SK-N-SH (cell line): ENCODE measurements at regions not wholly inside any gene's neighbourhood (a gene's known extent, or its start where the extent isn't known, plus 50 kb on each side); places are given as distances from the start of the nearest gene placed in this dataset.

Experiments
- CTCF ChIA-PET: fragments of 300-600, 350-600 bp; formaldehyde crosslinking; extraction: SDS; loops from one replicate; lab custom pipeline; 2021; lab: Yijun Ruan, JAX
- POLR2A ChIA-PET: fragments of 350-600 bp; sonication (Branson Sonifier 250); formaldehyde crosslinking; extraction: SDS; loops from one replicate; lab custom pipeline; 2020; ENCODE audit warnings: antibody characterized with exemption, inconsistent platforms; lab: Yijun Ruan, JAX
- DNase-seq: peaks from one replicate; pipeline ENCODE4 v3.0.0; 2012
- H2AFZ ChIP-seq: fragments of 200-600 bp; sonication (generic); 2 replicates; pipeline ENCODE4 v1.8.1; 2016; ENCODE audit warnings: antibody characterized with exemption, mild to moderate bottlenecking, low read depth
- H3F3A ChIP-seq: fragments of 200-600 bp; sonication (generic); replicated peaks from 2 replicates; pipeline ENCODE3; 2016; ENCODE audit warnings: antibody characterized with exemption, mild to moderate bottlenecking; ENCODE audit not compliant: insufficient read depth
- H3K27ac ChIP-seq, 2 experiments: fragments of 200-500 bp in 1 of 2; fragments of 200-600 bp in 1 of 2; sonication (Bioruptor generic) in 1 of 2; sonication (generic), shearing (Covaris generic) in 1 of 2; 2 replicates each; pipeline versions ENCODE4 v1.5.1 to v1.6.1; 2014 to 2016; ENCODE audit warnings: low read depth in 2 of 2, inconsistent platforms in 1 of 2, low read length in 1 of 2, mild to moderate bottlenecking in 1 of 2, mixed read lengths in 1 of 2
- H3K27me3 ChIP-seq: fragments of 200-600 bp; sonication (generic), shearing (Covaris generic); 2 replicates; pipeline ENCODE4 v1.6.1; 2016; ENCODE audit warnings: mixed run types; ENCODE audit not compliant: insufficient read depth
- H3K36me3 ChIP-seq, 2 experiments: fragments of 200-500 bp in 1 of 2; fragments of 200-600 bp in 1 of 2; sonication (Bioruptor generic) in 1 of 2; sonication (generic) in 1 of 2; replicated peaks in 1 of 2; 2 replicates each; pipeline versions ENCODE3 to v1.5.1; 2014 to 2016; ENCODE audit warnings: low read length in 1 of 2, mild to moderate bottlenecking in 1 of 2; ENCODE audit not compliant: insufficient read depth in 2 of 2, control insufficient read depth in 1 of 2
- H3K4me1 ChIP-seq, 2 experiments: fragments of 200-500 bp in 1 of 2; fragments of 200-600 bp in 1 of 2; sonication (Bioruptor generic) in 1 of 2; sonication (generic), shearing (Covaris generic) in 1 of 2; 2 replicates each; pipeline versions ENCODE4 v1.5.1 to v1.6.1; 2014 to 2016; ENCODE audit warnings: low read depth in 1 of 2, low read length in 1 of 2, mixed run types in 1 of 2; ENCODE audit not compliant: insufficient read depth in 2 of 2, control insufficient read depth in 1 of 2
- H3K4me2 ChIP-seq: fragments of 200-600 bp; sonication (generic), shearing (Covaris generic); 2 replicates; pipeline ENCODE4 v1.6.1; 2017; ENCODE audit warnings: mixed run types
- H3K4me3 ChIP-seq, 2 experiments: fragments of 200-500 bp in 1 of 2; fragments of 200-600 bp in 1 of 2; sonication (Bioruptor generic) in 1 of 2; sonication (generic), shearing (Covaris generic) in 1 of 2; 2 replicates each; pipeline versions ENCODE4 v1.5.1 to v1.8.1; 2014 to 2016; ENCODE audit warnings: low read depth in 2 of 2, inconsistent platforms in 1 of 2, low read length in 1 of 2, mild to moderate bottlenecking in 1 of 2, mixed read lengths in 1 of 2, moderate library complexity in 1 of 2
- H3K79me2 ChIP-seq: fragments of 200-600 bp; sonication (generic); 2 replicates; pipeline ENCODE4 v1.8.1; 2017; ENCODE audit warnings: mild to moderate bottlenecking; ENCODE audit not compliant: insufficient read depth
- H3K9ac ChIP-seq: fragments of 200-600 bp; sonication (generic); 2 replicates; pipeline ENCODE4 v1.6.1; 2017; ENCODE audit warnings: mixed run types
- H3K9me2 ChIP-seq: fragments of 200-600 bp; sonication (generic); 2 replicates; pipeline ENCODE4 v1.6.1; 2017; ENCODE audit warnings: mixed run types
- H3K9me3 ChIP-seq: fragments of 200-600 bp; sonication (generic); 2 replicates; pipeline ENCODE4 v1.6.1; 2017; ENCODE audit warnings: mixed run types, mild to moderate bottlenecking, moderate library complexity
- H4K20me1 ChIP-seq: fragments of 200-600 bp; sonication (generic); 2 replicates; pipeline ENCODE4 v1.6.1; 2017; ENCODE audit warnings: mild to moderate bottlenecking, mixed run types; ENCODE audit not compliant: insufficient read depth
- CHD2 ChIP-seq: fragments of 150-350 bp; IDR thresholded peaks from 2 replicates; pipeline ENCODE4 v1.6.1; 2018; ENCODE audit warnings: low read length; ENCODE audit not compliant: partially characterized antibody
- EP300 ChIP-seq, 2 experiments: IDR thresholded peaks; 2 replicates each; pipeline versions ENCODE4 v1.4.0 to v1.6.1; 2012; ENCODE audit warnings: borderline replicate concordance in 1 of 2, low read depth in 1 of 2, low read length in 1 of 2
- EZH2phosphoT487 ChIP-seq: fragments of 200-600 bp; sonication (generic); IDR thresholded peaks from 2 replicates; pipeline ENCODE4 v1.6.1; 2017; ENCODE audit warnings: low read depth, mixed run types, mild to moderate bottlenecking, antibody characterized with exemption, moderate library complexity, borderline replicate concordance
- FOSL2 ChIP-seq: IDR thresholded peaks from 2 replicates; pipeline ENCODE4 v1.4.0; 2012; ENCODE audit warnings: low read depth, mild to moderate bottlenecking, moderate library complexity, borderline replicate concordance
- GABPA ChIP-seq: IDR thresholded peaks from 2 replicates; pipeline ENCODE4 v1.4.0; 2012; ENCODE audit warnings: low read depth, mild to moderate bottlenecking
- IRF3 ChIP-seq: fragments of 150-350 bp; IDR thresholded peaks from 2 replicates; pipeline ENCODE4 v1.6.1; 2016; ENCODE audit warnings: mild to moderate bottlenecking, low read depth, low read length
- JUND ChIP-seq: IDR thresholded peaks from 2 replicates; pipeline ENCODE4 v1.4.0; 2012
- MAX ChIP-seq: IDR thresholded peaks from 2 replicates; pipeline ENCODE4 v1.4.0; 2012; ENCODE audit warnings: low read depth
- MEF2A ChIP-seq: IDR thresholded peaks from 2 replicates; pipeline ENCODE4 v1.4.0; 2012; ENCODE audit warnings: low read depth, borderline replicate concordance
- MXI1 ChIP-seq: IDR thresholded peaks from 2 replicates; pipeline ENCODE4 v1.6.1; 2012; ENCODE audit warnings: mild to moderate bottlenecking, low read depth, low read length, improper control_type of control experiment
- NRF1 ChIP-seq: IDR thresholded peaks from 2 replicates; pipeline ENCODE4 v1.6.1; 2012; ENCODE audit warnings: low read depth, mild to moderate bottlenecking, low read length
- PBX3 ChIP-seq: IDR thresholded peaks from 2 replicates; pipeline ENCODE4; 2012
- POLR2AphosphoS5 ChIP-seq: IDR thresholded peaks from 2 replicates; pipeline ENCODE4 v1.6.1; 2012; ENCODE audit warnings: low read depth, low read length
- RAD21 ChIP-seq: IDR thresholded peaks from 2 replicates; pipeline ENCODE4 v1.6.1; 2012; ENCODE audit warnings: mild to moderate bottlenecking, low read length
- REST ChIP-seq: IDR thresholded peaks from 2 replicates; pipeline ENCODE4 v1.6.1; 2012; ENCODE audit warnings: mild to moderate bottlenecking, low read depth, low read length, moderate library complexity
- SIN3A ChIP-seq: IDR thresholded peaks from 2 replicates; pipeline ENCODE4 v1.6.1; 2012; ENCODE audit warnings: low read depth, mild to moderate bottlenecking, low read length, moderate library complexity, borderline replicate concordance
- SMC3 ChIP-seq: IDR thresholded peaks from 2 replicates; pipeline ENCODE4 v1.6.1; 2012; ENCODE audit warnings: low read depth, low read length, improper control_type of control experiment
- TCF12 ChIP-seq: IDR thresholded peaks from 2 replicates; pipeline ENCODE4 v1.4.0; 2012
- YY1 ChIP-seq: IDR thresholded peaks from 2 replicates; pipeline ENCODE4 v1.4.0; 2012; ENCODE audit warnings: low read depth, mild to moderate bottlenecking
- ZBTB33 ChIP-seq: IDR thresholded peaks from 2 replicates; pipeline ENCODE4 v1.4.0; 2012; ENCODE audit warnings: low read depth, borderline replicate concordance
- WGBS: methylation state at CpG from one replicate; pipeline ENCODE4 v1.1.6; 2017; ENCODE audit warnings: low lambda C conversion rate; 5-methylcytosine and 5-hydroxymethylcytosine counted together

- no peaks in the 10 kb centered on the region for H3K79me2 ChIP-seq
- H4K20me1 ChIP-seq: no peaks in the 10 kb centered on the region
- no peak overlapping the region for H3K4me3 ChIP-seq
- H3K36me3 ChIP-seq: no peaks in the 10 kb centered on the region
- CTCF ChIA-PET: interaction anchor here (0.6 to 1.6 kb wide), 3 partner anchors 21 to 287 kb away, joined by 4 to 8 read pairs (median 5); no protein-coding TSS in a partner anchor
- no peak for DNase-seq
- H3K9ac ChIP-seq: no peak overlapping the region
- TF ChIP-seq POLR2AphosphoS5: no peak
- no peak for TF ChIP-seq EZH2phosphoT487
- TF ChIP-seq MXI1: no peak
- TF ChIP-seq MAX: no peak
- TF ChIP-seq SIN3A: no peak
- no peak for TF ChIP-seq MEF2A
- TF ChIP-seq CHD2: no peak
- TF ChIP-seq, all 33 proteins: peak for 0
- 9% methylated on average over 1 of the region's 1 CpG for WGBS
- POLR2A ChIA-PET: no interaction called here
- no peak overlapping the region for H2AFZ ChIP-seq
- no peak overlapping the region for H3K4me2 ChIP-seq
- H3K4me1 ChIP-seq: peaks cover 0 to 2% of the 10 kb centered on the region in 2 experiments; a peak in 2 of 4 replicates
- 0 out of 2 replicates have a peak, but pooled peaks cover 3% of the 10 kb centered on the region for H3K9me2 ChIP-seq
- no peaks in the 10 kb centered on the region for H3F3A ChIP-seq
- H3K27ac ChIP-seq: no peak overlapping the region
- H3K9me3 ChIP-seq: no peaks in the 10 kb centered on the region
- no peaks in the 10 kb centered on the region for H3K27me3 ChIP-seq
These were observed 69.8 kb upstream of the DTNA start for GRCh38 chr18:34640276-34640675.

- Histone ChIP-seq H3K79me2 (no peaks in the 10 kb centered on the region), H3K27me3 (no peaks in the 10 kb centered on the region), H3F3A (no peaks in the 10 kb centered on the region), H3K4me2 (no peak overlapping the region), H3K36me3 (no peaks in the 10 kb centered on the region), H4K20me1 (no peaks in the 10 kb centered on the region), H3K4me1 (no peaks in the 10 kb centered on the region; a peak in 2 of 4 replicates), H2AFZ (no peak overlapping the region), H3K4me3 (no peak overlapping the region), H3K9me3 (no peaks in the 10 kb centered on the region), H3K27ac (no peak overlapping the region), H3K9me2 (0 out of 2 replicates have a peak, but pooled peaks cover 3% of the 10 kb centered on the region), H3K9ac (no peak overlapping the region)
- POLR2A ChIA-PET: no interaction called here
- WGBS: 34% methylated on average over 2 of the region's 2 CpGs
- CTCF ChIA-PET: interaction anchor here (0.6 to 4.0 kb wide), 14 partner anchors 9 to 518 kb away, joined by 3 to 32 read pairs (median 3); no protein-coding TSS in a partner anchor
- peak; percentile 12 for DNase-seq
- TF ChIP-seq ZBTB33 (no peak), EP300 (IDR thresholded peaks at IDR 0.05; ENCODE audit: borderline replicate concordance in 1 of 2, low read depth in 1 of 2, low read length in 1 of 2) (no peak), GABPA (no peak), PBX3 (no peak), POLR2AphosphoS5 (no peak), RAD21 (peak; percentile 67), NRF1 (no peak), REST (no peak), JUND (no peak), YY1 (no peak), SIN3A (no peak), MAX (no peak), FOSL2 (no peak), SMC3 (peak; percentile 27; the same call in 1 of the 2 replicates), IRF3 (no peak), TCF12 (no peak)
These were observed 66.1 kb upstream of the DTNA start for GRCh38 chr18:34643989-34644388.
